Mesendoderm (in vitro differentiated cells): ENCODE measurements at regions not wholly inside any gene's neighbourhood (a gene's known extent, or its start where the extent isn't known, plus 50 kb on each side); places are given as distances from the start of the nearest gene placed in this dataset.

Experiments
- DNase-seq: peaks from one replicate; pipeline ENCODE4 v3.0.0; 2013
- H2AK5ac ChIP-seq: 2 replicates; pipeline ENCODE4 v1.6.1; 2013; ENCODE audit warnings: low read length, inconsistent platforms
- H2BK120ac ChIP-seq: 2 replicates; pipeline ENCODE4 v1.6.1; 2013; ENCODE audit warnings: low read depth, mild to moderate bottlenecking, low read length, moderate library complexity, mixed read lengths
- H2BK15ac ChIP-seq: replicated peaks from 2 replicates; pipeline ENCODE4 v1.6.1; 2013; ENCODE audit warnings: low read depth, mild to moderate bottlenecking, moderate library complexity
- H2BK5ac ChIP-seq: 2 replicates; pipeline ENCODE4 v1.6.1; 2013; ENCODE audit warnings: low read length, inconsistent platforms
- H3K18ac ChIP-seq: 2 replicates; pipeline ENCODE4 v1.6.1; 2013; ENCODE audit warnings: mild to moderate bottlenecking, low read length, mixed read lengths
- H3K23ac ChIP-seq: one replicate; pipeline ENCODE4 v1.6.1; 2013; ENCODE audit warnings: low read length
- H3K27ac ChIP-seq: 2 replicates; pipeline ENCODE4 v1.5.1; 2013; ENCODE audit warnings: low read depth, mild to moderate bottlenecking, inconsistent platforms, low read length, moderate library complexity
- H3K27me3 ChIP-seq: 2 replicates; pipeline ENCODE4 v1.6.1; 2013; ENCODE audit warnings: low read length, control low read depth, mild to moderate bottlenecking, inconsistent platforms; ENCODE audit not compliant: insufficient read depth, poor library complexity
- H3K36me3 ChIP-seq: 2 replicates; pipeline ENCODE4 v1.6.1; 2013; ENCODE audit warnings: low read length, inconsistent platforms; ENCODE audit not compliant: control insufficient read depth, insufficient read depth
- H3K4ac ChIP-seq: one replicate; pipeline ENCODE4 v1.6.1; 2013; ENCODE audit warnings: low read depth, mild to moderate bottlenecking, low read length, moderate library complexity
- H3K4me1 ChIP-seq: 2 replicates; pipeline ENCODE4 v1.6.1; 2013; ENCODE audit warnings: low read depth, low read length, inconsistent platforms; ENCODE audit not compliant: control insufficient read depth
- H3K4me2 ChIP-seq: 2 replicates; pipeline ENCODE4 v1.6.1; 2013; ENCODE audit warnings: low read length
- H3K4me3 ChIP-seq: 2 replicates; pipeline ENCODE4 v1.5.1; 2013; ENCODE audit warnings: mild to moderate bottlenecking, low read length
- H3K56ac ChIP-seq: one replicate; pipeline ENCODE4 v1.6.1; 2013; ENCODE audit warnings: low read length
- H3K79me1 ChIP-seq: 2 replicates; pipeline ENCODE4 v1.6.1; 2013; ENCODE audit warnings: low read length, inconsistent platforms
- H3K79me2 ChIP-seq: 2 replicates; pipeline ENCODE4 v1.6.1; 2013; ENCODE audit warnings: mild to moderate bottlenecking, low read length; ENCODE audit not compliant: control insufficient read depth, insufficient read depth
- H3K9ac ChIP-seq: 2 replicates; pipeline ENCODE4 v1.6.1; 2013; ENCODE audit warnings: low read length, inconsistent platforms
- H4K5ac ChIP-seq: one replicate; pipeline ENCODE4 v1.6.1; 2013; ENCODE audit warnings: low read length
- H4K8ac ChIP-seq: one replicate; pipeline ENCODE4 v1.6.1; 2013; ENCODE audit warnings: low read depth, mild to moderate bottlenecking, control low read depth, low read length, moderate library complexity
- WGBS: extraction: QIAGEN DNeasy Blood & Tissue Kit; methylation state at CpG from one replicate; pipeline ENCODE4 v1.1.7; 2013; ENCODE audit warnings: low lambda C conversion rate, missing lambda C conversion rate; ENCODE audit not compliant: insufficient coverage; ENCODE audit errors: extremely low coverage; 5-methylcytosine and 5-hydroxymethylcytosine counted together

DNA sequence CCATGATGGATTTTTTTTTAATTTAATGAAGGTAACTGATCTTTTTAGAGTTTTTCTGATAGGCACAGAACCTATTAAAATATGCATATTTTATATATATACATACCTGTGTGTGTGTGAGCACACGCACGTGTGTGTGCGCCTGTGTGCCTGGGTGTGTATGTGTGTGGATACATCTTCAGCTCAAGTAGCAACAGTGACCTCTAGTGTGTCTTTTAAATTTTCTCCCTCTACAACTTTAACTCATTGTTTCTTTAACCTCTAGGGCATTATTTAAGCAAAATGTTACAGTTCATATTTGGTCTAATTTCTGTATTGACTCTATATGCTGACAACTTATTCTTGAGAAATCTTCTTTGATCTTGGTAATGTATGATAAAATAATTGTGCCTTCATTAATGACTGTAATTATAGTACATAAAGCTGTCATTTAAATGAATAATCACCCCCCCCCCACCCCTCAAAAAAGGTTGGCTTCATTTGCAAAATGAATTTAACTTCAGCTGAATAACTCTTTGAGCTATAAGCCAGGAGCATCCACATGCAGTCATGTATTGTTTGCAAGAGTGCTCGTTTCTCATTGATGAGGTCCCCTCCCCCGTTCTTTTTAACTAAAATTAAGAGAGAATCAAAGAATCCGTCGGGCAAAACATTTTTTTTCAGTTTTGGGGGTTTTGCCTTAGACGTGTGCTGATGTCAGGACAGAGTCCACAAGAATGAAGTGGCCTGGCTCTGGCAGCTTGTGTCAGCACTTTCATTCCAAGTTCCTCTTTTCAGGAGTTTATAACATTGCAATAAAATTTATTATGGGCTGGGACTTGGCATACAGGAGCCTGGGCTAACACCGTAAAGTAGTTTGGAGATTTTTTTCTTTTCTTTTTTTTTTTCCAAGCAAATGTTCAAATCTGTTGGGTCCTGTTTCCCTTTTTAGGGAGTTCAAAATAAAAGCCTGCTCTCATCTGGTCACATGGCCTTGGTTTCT lies 80.0 kb downstream of the ETAA1 start:
- no peak overlapping the region for H3K18ac ChIP-seq
- H3K4ac ChIP-seq, result no peak overlapping the region
- no CpG with 5 or more reads among the region's 9 CpGs for WGBS
- no peaks in the 10 kb centered on the region for H3K27me3 ChIP-seq
- H3K36me3 ChIP-seq, result no peaks in the 10 kb centered on the region
- no peak overlapping the region for H3K27ac ChIP-seq
- no peak overlapping the region for H3K56ac ChIP-seq
- H3K79me1 ChIP-seq, result no peaks in the 10 kb centered on the region
- H3K79me2 ChIP-seq, result no peaks in the 10 kb centered on the region
- no peak overlapping the region for H3K4me3 ChIP-seq
- H3K23ac ChIP-seq, result no peak overlapping the region
- H2BK120ac ChIP-seq, result no peak overlapping the region
- no peak overlapping the region for H2BK5ac ChIP-seq
- H2AK5ac ChIP-seq, result no peak overlapping the region
- no peak overlapping the region for H3K4me2 ChIP-seq
- H4K8ac ChIP-seq, result no peak overlapping the region
- H4K5ac ChIP-seq, result no peak overlapping the region
- H3K9ac ChIP-seq, result no peak overlapping the region
- H3K4me1 ChIP-seq, result no peaks in the 10 kb centered on the region
- peak; percentile 52 for DNase-seq
- H2BK15ac ChIP-seq, result no peak overlapping the region

DNA sequence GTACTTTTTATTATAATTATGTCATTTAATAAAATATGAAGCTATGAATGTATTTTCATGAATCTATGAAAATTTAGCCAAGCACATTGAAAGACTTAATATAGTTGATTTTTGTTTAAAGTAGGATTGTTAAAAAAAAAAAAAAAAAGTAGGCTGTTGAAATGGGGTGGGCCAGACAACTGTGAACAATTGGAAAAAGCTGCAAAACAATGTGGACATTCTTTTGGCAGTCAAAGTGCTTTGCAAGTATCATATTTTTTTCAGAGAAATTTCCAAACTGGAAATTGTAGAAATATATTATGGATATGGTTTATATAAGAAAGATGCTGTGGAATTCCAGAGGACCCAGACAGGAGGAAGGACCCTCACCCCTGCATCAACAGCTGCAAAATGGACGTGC lies 82.1 kb downstream of the ETAA1 start:
- Histone ChIP-seq H3K79me1 (no peaks in the 10 kb centered on the region), H3K4me3 (no peak overlapping the region), H3K4ac (no peak overlapping the region), H3K9ac (no peak overlapping the region), H4K5ac (no peak overlapping the region), H3K27me3 (no peaks in the 10 kb centered on the region), H2BK5ac (no peak overlapping the region), H3K56ac (no peak overlapping the region), H3K27ac (no peak overlapping the region), H3K79me2 (no peaks in the 10 kb centered on the region), H2AK5ac (no peak overlapping the region), H4K8ac (no peak overlapping the region), H2BK120ac (no peak overlapping the region), H2BK15ac (no peak overlapping the region), H3K36me3 (no peaks in the 10 kb centered on the region), H3K4me1 (no peaks in the 10 kb centered on the region), H3K4me2 (no peak overlapping the region), H3K18ac (no peak overlapping the region), H3K23ac (no peak overlapping the region)
- no CpG with 5 or more reads among the region's 1 CpG for WGBS
- no peak for DNase-seq

DNA sequence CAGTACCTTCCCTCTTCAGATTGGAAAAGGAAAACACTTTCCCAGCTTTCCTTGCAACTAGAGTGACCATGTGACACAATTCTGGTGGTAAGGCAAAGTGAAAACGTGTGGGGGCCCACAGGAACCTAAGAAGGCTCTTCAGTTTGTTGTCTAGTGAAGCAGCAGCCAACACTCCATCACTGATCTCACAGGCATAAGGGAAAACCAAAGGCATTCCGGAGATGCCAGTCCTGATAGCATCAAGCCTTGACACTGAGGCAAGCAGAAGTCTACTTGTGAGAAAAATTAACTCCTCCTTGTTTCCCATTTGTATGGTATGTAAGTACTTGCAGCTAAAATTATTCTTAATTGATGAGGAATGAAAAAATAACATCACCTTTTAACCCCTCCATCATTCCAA lies 88.3 kb downstream of the ETAA1 start:
- H3K9ac ChIP-seq, result no peak overlapping the region
- H4K5ac ChIP-seq, result no peak overlapping the region
- no peak overlapping the region for H4K8ac ChIP-seq
- no peak overlapping the region for H3K56ac ChIP-seq
- DNase-seq, result peak; percentile 66
- no peak overlapping the region for H2AK5ac ChIP-seq
- H3K4ac ChIP-seq, result no peak overlapping the region
- no peak overlapping the region for H2BK5ac ChIP-seq
- no peak overlapping the region for H3K23ac ChIP-seq
- no peaks in the 10 kb centered on the region for H3K27me3 ChIP-seq
- no peak overlapping the region for H3K18ac ChIP-seq
- H2BK15ac ChIP-seq, result no peak overlapping the region
- no peaks in the 10 kb centered on the region for H3K4me1 ChIP-seq
- no peak overlapping the region for H3K4me2 ChIP-seq
- H3K27ac ChIP-seq, result no peak overlapping the region
- no peak overlapping the region for H3K4me3 ChIP-seq
- no peaks in the 10 kb centered on the region for H3K79me1 ChIP-seq
- no peak overlapping the region for H2BK120ac ChIP-seq
- H3K79me2 ChIP-seq, result no peaks in the 10 kb centered on the region
- no peaks in the 10 kb centered on the region for H3K36me3 ChIP-seq
- WGBS, result no CpG with 5 or more reads among the region's 2 CpGs

DNA sequence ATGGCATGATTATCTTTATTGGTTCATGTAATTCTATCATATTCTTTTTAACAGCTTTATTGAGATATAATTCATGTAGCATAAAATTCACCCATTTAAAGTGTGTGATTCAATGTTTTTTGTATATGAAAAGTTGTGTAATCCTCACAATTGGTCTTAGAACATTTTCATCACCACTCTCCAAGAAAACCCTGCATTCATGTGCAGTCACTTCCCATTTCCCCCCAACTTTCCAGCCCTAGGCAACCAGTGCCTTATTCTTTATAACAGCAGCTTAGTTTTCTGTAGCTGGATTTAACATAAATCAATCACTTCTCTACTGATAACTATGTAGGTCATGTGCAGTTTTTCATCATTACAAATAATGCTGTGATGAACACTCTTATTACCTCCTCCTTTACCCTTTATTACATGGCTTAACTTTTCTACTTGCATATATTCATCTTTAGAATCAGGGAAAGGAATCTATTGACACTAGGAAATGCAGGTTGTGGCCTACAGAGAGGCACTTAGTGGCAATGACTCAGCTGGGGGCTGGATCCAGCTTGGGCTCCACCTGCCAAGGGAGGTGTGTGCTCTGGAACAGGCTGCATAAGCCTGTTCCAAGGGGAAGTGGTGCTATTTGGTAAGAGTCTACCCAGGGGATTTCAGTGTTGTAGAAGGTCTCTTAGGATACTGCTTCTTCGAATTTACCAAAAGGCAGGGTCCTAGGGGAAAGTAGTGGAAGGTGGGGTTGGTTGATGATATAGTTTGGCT lies 89.1 kb downstream of the ETAA1 start:
- Histone ChIP-seq H2BK15ac (no peak overlapping the region), H3K4ac (no peak overlapping the region), H3K23ac (no peak overlapping the region), H2AK5ac (no peak overlapping the region), H3K4me3 (no peak overlapping the region), H3K27me3 (no peaks in the 10 kb centered on the region), H2BK120ac (no peak overlapping the region), H4K5ac (no peak overlapping the region), H4K8ac (no peak overlapping the region), H3K79me2 (no peaks in the 10 kb centered on the region), H3K9ac (no peak overlapping the region), H3K18ac (no peak overlapping the region), H3K4me1 (no peaks in the 10 kb centered on the region), H3K56ac (no peak overlapping the region), H3K79me1 (no peaks in the 10 kb centered on the region), H2BK5ac (no peak overlapping the region), H3K4me2 (no peak overlapping the region), H3K27ac (no peak overlapping the region), H3K36me3 (no peaks in the 10 kb centered on the region)
- no CpG with 5 or more reads among the region's 1 CpG for WGBS
- DNase-seq, result peak; percentile 32

DNA sequence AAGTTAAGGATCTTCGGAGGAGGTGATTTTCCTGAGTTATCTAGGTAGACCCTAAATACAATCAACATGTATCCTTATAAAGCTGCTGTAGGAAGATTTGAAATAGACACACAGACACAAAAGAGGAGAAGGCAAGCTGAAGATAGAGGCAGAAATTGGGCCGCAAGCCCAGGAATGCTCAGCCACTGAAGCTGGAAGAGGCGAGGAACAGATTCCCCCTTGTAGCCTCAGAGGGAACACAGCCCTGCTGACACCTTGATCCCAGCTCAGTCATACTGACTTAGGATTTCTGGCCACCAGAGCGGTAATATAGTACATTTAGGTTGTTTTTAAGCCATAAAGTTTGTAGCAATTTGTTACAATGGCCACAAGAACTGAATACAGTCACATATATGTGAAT lies 90.9 kb downstream of the ETAA1 start:
- Histone ChIP-seq H3K79me2 (no peaks in the 10 kb centered on the region), H2BK15ac (no peak overlapping the region), H3K4me3 (no peak overlapping the region), H3K36me3 (no peaks in the 10 kb centered on the region), H3K4me2 (no peak overlapping the region), H4K5ac (no peak overlapping the region), H3K18ac (no peak overlapping the region), H3K27ac (no peak overlapping the region), H2BK120ac (no peak overlapping the region), H2AK5ac (no peak overlapping the region), H3K56ac (no peak overlapping the region), H3K27me3 (no peaks in the 10 kb centered on the region), H3K79me1 (no peaks in the 10 kb centered on the region), H3K4me1 (no peaks in the 10 kb centered on the region), H3K4ac (no peak overlapping the region), H4K8ac (no peak overlapping the region), H3K9ac (no peak overlapping the region), H3K23ac (no peak overlapping the region), H2BK5ac (no peak overlapping the region)
- DNase-seq, result no peak
- WGBS, result no CpG with 5 or more reads among the region's 4 CpGs
